ENCODE measurements at regions not wholly inside any gene's neighbourhood (a gene's known extent, or its start where the extent isn't known, plus 50 kb on each side); places are given as distances from the start of the nearest gene placed in this dataset.

DNA sequence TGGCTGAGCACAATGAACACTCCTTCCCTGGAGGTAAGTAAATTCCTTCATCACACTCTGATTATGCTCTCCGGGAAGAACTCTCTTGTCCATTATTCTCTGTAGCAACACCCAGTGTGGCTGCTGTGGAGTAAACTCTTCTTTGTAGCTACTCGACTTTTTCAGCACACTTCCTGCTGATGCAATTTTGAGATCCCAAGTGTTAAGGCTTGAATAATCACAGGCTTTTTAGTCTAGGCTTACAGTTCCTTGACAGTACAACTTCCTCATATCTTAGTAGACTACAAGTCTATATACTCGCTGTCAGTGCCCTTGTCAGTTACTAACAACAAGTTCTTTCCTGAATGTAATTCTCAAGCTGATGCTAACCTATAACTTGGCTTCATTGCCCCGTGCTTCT is 301.8 kb upstream of the API5 start:
- Histone ChIP-seq H3K36me3 (ENCODE audit: insufficient read depth, low read length) (no peaks in the 10 kb centered on the region), H3K4me3 (ENCODE audit: low read depth, low read length, poor library complexity, severe bottlenecking) (no peak overlapping the region), H3K79me2 (ENCODE audit: insufficient read depth, low read depth, low read length) (no peaks in the 10 kb centered on the region), H2AFZ (ENCODE audit: low read length) (no peak overlapping the region), H4K20me1 (ENCODE audit: insufficient read depth, low read length) (no peaks in the 10 kb centered on the region), H3K4me2 (ENCODE audit: low read length) (no peak overlapping the region), H3K27ac (ENCODE audit: low read depth, low read length, poor library complexity, severe bottlenecking) (no peak overlapping the region), H3K4me1 (ENCODE audit: insufficient read depth, low read length, poor library complexity, severe bottlenecking) (no peaks in the 10 kb centered on the region), H3K9me2 (ENCODE audit: insufficient read depth, low read length) (no peaks in the 10 kb centered on the region), H3K9me3 (ENCODE audit: low read length) (peaks cover 14% of the 10 kb centered on the region; the same call in 1 of the 2 replicates)
- no TSS peak for BruUV-seq (replicated peaks)
- CTCF ChIA-PET (ENCODE audit: unreplicated experiment), result no interaction called here
- no peak for DNase-seq (ENCODE audit: low spot score)
- POLR2A ChIA-PET, result no interaction called here
- intact Hi-C loops (cut with micrococcal nuclease; ENCODE audit: unreplicated experiment), result no loop called here
- TF ChIP-seq, protein P1, sequence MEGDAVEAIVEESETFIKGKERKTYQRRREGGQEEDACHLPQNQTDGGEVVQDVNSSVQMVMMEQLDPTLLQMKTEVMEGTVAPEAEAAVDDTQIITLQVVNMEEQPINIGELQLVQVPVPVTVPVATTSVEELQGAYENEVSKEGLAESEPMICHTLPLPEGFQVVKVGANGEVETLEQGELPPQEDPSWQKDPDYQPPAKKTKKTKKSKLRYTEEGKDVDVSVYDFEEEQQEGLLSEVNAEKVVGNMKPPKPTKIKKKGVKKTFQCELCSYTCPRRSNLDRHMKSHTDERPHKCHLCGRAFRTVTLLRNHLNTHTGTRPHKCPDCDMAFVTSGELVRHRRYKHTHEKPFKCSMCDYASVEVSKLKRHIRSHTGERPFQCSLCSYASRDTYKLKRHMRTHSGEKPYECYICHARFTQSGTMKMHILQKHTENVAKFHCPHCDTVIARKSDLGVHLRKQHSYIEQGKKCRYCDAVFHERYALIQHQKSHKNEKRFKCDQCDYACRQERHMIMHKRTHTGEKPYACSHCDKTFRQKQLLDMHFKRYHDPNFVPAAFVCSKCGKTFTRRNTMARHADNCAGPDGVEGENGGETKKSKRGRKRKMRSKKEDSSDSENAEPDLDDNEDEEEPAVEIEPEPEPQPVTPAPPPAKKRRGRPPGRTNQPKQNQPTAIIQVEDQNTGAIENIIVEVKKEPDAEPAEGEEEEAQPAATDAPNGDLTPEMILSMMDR (conservative IDR thresholded peaks at IDR 0.05; ENCODE audit: low read length), result no peak
- no peak for TF ChIP-seq EZH2phosphoT487 (IDR thresholded peaks at IDR 0.05; ENCODE audit: borderline replicate concordance, low read depth, low read length)

DNA sequence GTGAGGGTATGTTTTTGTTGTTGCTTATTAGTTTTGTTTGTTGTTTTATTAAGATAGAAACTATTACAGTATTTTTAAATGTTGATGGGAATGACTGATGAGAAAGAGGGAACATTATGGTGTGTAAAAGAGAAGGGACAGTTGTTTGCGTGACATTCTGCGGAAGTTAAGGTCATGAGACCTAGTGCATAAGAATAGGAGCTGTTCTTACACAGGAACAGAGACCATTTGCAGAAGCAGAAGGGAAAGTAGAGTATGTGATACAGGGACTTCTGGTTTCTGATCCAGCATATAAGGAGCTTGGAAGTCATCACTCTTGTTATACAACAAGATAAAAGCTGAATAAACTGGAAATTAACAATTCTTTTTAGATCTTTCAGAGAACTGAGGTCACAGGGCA is 299.2 kb upstream of the API5 start:
- H3K4me2 ChIP-seq (ENCODE audit: low read length), result no peak overlapping the region
- POLR2A ChIA-PET, result no interaction called here
- no TSS peak for BruUV-seq (replicated peaks)
- DNase-seq (ENCODE audit: low spot score), result no peak
- H3K79me2 ChIP-seq (ENCODE audit: insufficient read depth, low read depth, low read length), result no peaks in the 10 kb centered on the region
- H3K27ac ChIP-seq (ENCODE audit: low read depth, low read length, poor library complexity, severe bottlenecking), result no peak overlapping the region
- H3K36me3 ChIP-seq (ENCODE audit: insufficient read depth, low read length), result no peaks in the 10 kb centered on the region
- peaks cover 6% of the 10 kb centered on the region; the same call in 1 of the 2 replicates for H3K9me3 ChIP-seq (ENCODE audit: low read length)
- H2AFZ ChIP-seq (ENCODE audit: low read length), result no peak overlapping the region
- intact Hi-C loops (cut with micrococcal nuclease; ENCODE audit: unreplicated experiment), result no loop called here
- TF ChIP-seq, protein P1 (conservative IDR thresholded peaks at IDR 0.05; ENCODE audit: low read length), result no peak
- TF ChIP-seq EZH2phosphoT487 (IDR thresholded peaks at IDR 0.05; ENCODE audit: borderline replicate concordance, low read depth, low read length), result no peak
- H3K4me1 ChIP-seq (ENCODE audit: insufficient read depth, low read length, poor library complexity, severe bottlenecking), result no peaks in the 10 kb centered on the region
- CTCF ChIA-PET (ENCODE audit: unreplicated experiment), result no interaction called here
- no peaks in the 10 kb centered on the region for H4K20me1 ChIP-seq (ENCODE audit: insufficient read depth, low read length)
- no peaks in the 10 kb centered on the region for H3K9me2 ChIP-seq (ENCODE audit: insufficient read depth, low read length)
- no peak overlapping the region for H3K4me3 ChIP-seq (ENCODE audit: low read depth, low read length, poor library complexity, severe bottlenecking)

DNA sequence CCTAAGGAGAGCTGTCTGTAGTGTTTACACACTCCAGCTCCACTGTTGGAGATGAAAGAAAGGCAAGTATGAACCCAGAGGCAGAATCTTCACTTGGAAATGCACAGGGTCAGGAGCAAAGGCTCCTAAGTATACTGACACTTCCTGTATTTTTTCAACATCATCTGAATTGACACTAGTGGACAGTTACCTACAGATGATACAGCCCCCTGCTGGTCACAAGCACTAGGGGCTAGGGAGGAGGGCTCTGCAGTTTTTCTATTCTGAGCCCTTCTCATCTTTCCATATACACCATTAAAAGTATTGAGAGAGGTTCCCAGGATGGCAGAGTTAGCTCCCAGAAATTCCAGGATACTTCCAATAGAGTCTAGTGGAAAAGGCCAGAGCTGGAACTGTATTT is 290.3 kb upstream of the API5 start:
- intact Hi-C loops (cut with micrococcal nuclease; ENCODE audit: unreplicated experiment), result no loop called here
- H3K9me2 ChIP-seq (ENCODE audit: insufficient read depth, low read length), result no peaks in the 10 kb centered on the region
- BruUV-seq (replicated peaks), result no TSS peak

More for the DNA sequence above, 290.3 kb upstream of the API5 start:
- Histone ChIP-seq H3K4me2 (ENCODE audit: low read length) (no peak overlapping the region), H3K9me3 (ENCODE audit: low read length) (no peaks in the 10 kb centered on the region), H3K27ac (ENCODE audit: low read depth, low read length, poor library complexity, severe bottlenecking) (no peak overlapping the region), H3K36me3 (ENCODE audit: insufficient read depth, low read length) (no peaks in the 10 kb centered on the region), H3K4me1 (ENCODE audit: insufficient read depth, low read length, poor library complexity, severe bottlenecking) (no peaks in the 10 kb centered on the region), H2AFZ (ENCODE audit: low read length) (no peak overlapping the region), H3K4me3 (ENCODE audit: low read depth, low read length, poor library complexity, severe bottlenecking) (no peak overlapping the region), H4K20me1 (ENCODE audit: insufficient read depth, low read length) (no peaks in the 10 kb centered on the region), H3K79me2 (ENCODE audit: insufficient read depth, low read depth, low read length) (no peaks in the 10 kb centered on the region)
- DNase-seq (ENCODE audit: low spot score), result peak; percentile 15
- ChIA-PET POLR2A (no interaction called here), CTCF (ENCODE audit: unreplicated experiment) (no interaction called here)
- no peak for TF ChIP-seq EZH2phosphoT487 (IDR thresholded peaks at IDR 0.05; ENCODE audit: borderline replicate concordance, low read depth, low read length)
- TF ChIP-seq, protein P1 (conservative IDR thresholded peaks at IDR 0.05; ENCODE audit: low read length), result peak; percentile 70

Measured in OCI-LY7 (cell line).